HEK293 (cell line): ENCODE measurements at regions not wholly inside any gene's neighbourhood (a gene's known extent, or its start where the extent isn't known, plus 50 kb on each side); places are given as distances from the start of the nearest gene placed in this dataset.

ENCODE experiments used
- YY1 ChIP-seq: fragments of 450-650 bp; formaldehyde crosslinking; IDR thresholded peaks from 2 replicates; pipeline ENCODE4 v1.5.1; 2018; ENCODE audit warnings: missing biosample characterization, missing genetic modification characterization
- TF ChIP-seq, protein P1 (sequence below): fragments of 450-650 bp; formaldehyde crosslinking; IDR thresholded peaks from 2 replicates; pipeline ENCODE4 v1.5.1; 2016; ENCODE audit warnings: missing biosample characterization, missing genetic modification characterization
- TF ChIP-seq, protein P2 (sequence below): fragments of 450-650 bp; formaldehyde crosslinking; IDR thresholded peaks from 2 replicates; pipeline ENCODE4 v1.5.1; 2016; ENCODE audit warnings: missing biosample characterization, missing genetic modification characterization

DNA sequence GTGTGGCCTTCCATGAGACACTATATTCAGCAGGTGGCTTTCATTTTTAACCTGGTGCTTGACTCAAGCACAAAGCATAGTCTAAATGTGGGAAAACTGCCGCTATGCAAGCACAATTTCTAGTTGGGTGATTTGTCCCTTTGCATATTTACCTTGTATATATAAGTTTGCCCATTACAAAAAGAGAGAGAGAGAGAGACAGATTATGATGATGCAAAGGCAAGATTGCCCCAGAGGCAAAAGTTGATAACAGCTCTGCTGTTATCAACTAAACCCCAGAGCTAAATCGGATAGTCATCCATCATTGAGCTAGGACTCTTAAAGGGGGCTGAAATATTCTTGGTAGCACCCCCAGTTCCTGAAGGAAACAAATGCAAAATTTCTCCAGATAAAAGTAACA, 141.5 kb downstream of the AQP9 start:
- TF ChIP-seq YY1 (tag by site-specific recombination), result no peak
- TF ChIP-seq, protein P1, sequence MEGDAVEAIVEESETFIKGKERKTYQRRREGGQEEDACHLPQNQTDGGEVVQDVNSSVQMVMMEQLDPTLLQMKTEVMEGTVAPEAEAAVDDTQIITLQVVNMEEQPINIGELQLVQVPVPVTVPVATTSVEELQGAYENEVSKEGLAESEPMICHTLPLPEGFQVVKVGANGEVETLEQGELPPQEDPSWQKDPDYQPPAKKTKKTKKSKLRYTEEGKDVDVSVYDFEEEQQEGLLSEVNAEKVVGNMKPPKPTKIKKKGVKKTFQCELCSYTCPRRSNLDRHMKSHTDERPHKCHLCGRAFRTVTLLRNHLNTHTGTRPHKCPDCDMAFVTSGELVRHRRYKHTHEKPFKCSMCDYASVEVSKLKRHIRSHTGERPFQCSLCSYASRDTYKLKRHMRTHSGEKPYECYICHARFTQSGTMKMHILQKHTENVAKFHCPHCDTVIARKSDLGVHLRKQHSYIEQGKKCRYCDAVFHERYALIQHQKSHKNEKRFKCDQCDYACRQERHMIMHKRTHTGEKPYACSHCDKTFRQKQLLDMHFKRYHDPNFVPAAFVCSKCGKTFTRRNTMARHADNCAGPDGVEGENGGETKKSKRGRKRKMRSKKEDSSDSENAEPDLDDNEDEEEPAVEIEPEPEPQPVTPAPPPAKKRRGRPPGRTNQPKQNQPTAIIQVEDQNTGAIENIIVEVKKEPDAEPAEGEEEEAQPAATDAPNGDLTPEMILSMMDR (tag by site-specific recombination), result no peak
- TF ChIP-seq, protein P2, sequence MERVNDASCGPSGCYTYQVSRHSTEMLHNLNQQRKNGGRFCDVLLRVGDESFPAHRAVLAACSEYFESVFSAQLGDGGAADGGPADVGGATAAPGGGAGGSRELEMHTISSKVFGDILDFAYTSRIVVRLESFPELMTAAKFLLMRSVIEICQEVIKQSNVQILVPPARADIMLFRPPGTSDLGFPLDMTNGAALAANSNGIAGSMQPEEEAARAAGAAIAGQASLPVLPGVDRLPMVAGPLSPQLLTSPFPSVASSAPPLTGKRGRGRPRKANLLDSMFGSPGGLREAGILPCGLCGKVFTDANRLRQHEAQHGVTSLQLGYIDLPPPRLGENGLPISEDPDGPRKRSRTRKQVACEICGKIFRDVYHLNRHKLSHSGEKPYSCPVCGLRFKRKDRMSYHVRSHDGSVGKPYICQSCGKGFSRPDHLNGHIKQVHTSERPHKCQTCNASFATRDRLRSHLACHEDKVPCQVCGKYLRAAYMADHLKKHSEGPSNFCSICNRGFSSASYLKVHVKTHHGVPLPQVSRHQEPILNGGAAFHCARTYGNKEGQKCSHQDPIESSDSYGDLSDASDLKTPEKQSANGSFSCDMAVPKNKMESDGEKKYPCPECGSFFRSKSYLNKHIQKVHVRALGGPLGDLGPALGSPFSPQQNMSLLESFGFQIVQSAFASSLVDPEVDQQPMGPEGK (tag by site-specific recombination), result no peak
